GM18870 (cell line): ENCODE measurements at regions not wholly inside any gene's neighbourhood (a gene's known extent, or its start where the extent isn't known, plus 50 kb on each side); places are given as distances from the start of the nearest gene placed in this dataset.

ENCODE experiments used
- ATAC-seq: cut with Tn5 transposase; IDR thresholded peaks from one replicate; pipeline ENCODE4 v1.9.1; 2021; ENCODE audit warnings: moderate library complexity; ENCODE audit not compliant: unreplicated experiment

DNA sequence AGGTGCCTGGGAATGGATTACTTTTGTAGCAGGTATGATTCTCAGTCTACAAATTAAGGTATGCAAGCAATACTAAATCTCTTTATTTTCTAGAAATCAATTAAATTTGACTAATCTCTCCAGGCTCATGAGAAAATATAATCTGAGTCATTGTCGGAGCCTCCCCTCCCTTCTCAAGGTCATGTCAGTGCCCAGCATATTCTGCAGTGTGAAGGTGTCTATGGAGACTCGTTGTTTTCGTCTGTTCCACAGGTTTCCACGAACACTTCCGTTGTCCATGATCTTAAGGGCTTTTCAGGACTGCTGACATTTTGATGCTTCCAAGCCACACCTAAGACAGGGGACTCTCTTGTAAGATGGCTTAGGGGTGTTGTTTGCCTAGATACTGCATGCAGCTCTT, 56.6 kb upstream of the SCOC start:
- no peak for ATAC-seq

DNA sequence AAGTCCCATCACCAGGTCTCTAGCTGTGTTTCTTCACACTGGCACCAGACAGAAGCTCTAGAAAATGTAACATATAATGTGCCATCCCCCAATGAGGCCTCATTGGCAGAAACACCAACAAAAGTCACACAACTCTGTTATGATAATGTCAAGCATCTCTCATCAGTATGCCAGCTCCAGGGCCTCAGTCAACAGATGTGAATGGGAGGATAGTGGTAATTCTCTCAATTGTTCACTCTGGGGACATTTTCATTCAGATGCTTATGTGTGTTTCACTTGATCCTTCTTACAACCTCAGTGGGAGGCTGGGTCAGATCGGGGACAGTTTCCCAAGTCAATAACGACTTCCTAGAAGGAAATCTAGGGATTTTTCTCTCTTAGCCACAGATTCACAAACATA, 57.5 kb upstream of the SCOC start:
- no peak for ATAC-seq

DNA sequence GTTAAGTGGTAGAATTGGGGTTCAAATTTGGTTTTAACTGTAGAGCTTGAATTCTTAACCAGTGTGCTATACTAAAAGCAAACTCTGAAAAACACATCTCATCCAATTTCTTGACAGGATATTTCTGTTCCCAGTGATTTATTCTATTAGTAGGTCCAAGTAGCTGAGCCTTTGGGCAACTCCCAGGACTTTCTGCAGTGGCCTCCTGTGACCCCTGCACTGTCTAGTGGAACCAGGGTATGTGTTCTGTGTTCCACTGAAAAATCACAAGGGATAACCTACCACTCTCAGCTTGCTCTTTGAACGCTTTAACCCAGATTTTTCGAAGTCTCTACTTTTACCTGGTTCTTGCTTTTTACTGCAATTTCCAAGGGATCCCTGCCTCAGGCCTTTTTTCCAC, 58.0 kb upstream of the SCOC start:
- no peak for ATAC-seq

DNA sequence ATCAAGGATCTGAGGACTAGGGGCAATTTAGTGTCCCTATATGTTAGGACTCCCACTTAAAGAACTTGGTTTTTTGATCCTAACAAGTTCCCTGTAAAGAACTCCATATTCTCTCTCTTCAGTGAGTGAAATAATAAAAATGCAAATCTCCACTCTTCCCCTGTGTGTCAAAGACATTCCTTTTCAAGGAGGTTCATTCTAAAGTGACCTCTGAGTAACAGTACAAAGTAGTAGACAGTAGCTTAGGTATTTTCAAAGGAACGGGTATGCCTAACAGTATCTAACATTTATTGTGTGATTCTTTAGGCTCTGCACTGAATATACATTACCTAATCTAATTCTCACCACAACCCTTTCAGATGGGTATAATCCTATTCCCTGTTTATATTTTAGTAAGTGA, 58.4 kb upstream of the SCOC start:
- ATAC-seq, result no peak

DNA sequence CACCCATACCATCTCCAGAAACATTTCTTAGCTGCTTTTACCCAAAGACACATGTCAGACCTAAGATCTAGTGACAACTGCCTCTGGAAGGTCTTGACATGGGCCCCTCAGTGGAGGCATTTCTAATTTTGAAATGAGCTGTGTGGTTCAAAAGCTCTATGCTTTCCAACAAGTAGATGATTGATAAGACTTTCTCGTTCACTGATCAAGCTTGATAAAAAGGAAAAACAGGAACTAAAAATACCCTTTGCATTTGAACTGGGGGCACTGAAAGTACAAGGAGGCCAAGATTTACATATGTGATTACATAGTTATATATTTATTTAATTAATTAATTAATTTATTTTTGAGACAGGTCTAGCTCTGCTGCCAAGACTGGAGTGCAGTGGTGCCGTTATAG, 61.3 kb upstream of the SCOC start:
- no peak for ATAC-seq

DNA sequence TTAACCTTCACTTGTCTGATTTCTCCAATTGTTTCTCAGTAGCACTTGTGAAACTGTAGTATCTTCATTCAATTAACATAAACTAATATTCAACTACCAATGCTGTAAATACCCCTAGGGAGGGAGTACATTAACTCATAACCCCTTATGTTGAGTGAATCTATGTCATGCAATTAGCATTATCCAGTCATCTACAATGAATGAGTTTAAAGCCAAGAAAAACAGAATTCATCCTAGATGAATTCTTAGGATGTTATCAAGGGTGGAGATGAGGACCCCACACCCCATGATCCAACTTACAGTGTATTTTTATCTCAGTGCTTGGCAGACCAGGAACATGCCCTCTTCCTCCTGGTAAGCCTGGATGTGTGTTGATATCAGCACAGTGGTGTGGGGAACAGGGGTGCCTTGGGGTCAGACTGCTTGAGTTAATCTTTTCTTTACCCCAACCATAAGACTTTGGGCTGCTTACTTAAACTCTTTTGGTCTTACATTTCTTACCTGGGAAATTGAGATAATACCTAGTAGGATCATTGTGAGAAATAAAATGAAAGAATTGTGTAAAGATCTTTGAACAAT, 62.1 kb upstream of the SCOC start:
- ATAC-seq, result no peak

DNA sequence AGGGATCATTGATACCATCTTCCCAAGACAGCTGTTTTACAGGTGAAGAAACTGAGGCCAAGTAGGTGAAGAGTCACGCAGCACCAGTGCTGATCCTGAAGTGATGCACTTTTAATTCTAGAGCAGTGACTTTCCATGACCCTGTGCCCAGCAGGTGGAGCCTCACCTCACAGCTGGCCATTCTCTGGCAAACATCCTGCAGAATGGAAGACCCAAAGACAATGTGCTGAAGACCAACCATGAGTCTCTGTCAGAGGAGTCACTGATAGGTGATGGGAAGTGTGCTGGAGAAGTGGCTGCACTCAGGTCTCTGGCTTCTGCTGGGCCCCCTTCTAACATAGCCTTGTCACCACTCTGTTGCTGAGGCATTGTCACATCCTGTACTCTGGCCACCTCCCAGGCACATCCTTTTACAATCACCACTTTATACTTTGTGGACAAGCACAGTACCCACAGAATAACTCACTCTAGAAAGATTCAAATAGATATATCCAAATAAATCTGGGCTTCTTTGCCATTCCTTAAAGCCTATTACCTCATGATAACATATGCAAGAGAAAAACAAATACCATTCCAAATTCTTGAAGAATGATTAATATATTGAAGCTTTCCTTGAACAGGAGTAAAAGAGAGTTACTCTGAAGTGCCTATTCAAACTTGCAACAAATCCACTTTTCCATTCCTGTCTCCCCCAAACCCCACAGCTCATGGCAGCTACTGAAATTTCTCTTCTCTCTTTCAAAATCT, 64.1 kb upstream of the SCOC start:
- no peak for ATAC-seq

DNA sequence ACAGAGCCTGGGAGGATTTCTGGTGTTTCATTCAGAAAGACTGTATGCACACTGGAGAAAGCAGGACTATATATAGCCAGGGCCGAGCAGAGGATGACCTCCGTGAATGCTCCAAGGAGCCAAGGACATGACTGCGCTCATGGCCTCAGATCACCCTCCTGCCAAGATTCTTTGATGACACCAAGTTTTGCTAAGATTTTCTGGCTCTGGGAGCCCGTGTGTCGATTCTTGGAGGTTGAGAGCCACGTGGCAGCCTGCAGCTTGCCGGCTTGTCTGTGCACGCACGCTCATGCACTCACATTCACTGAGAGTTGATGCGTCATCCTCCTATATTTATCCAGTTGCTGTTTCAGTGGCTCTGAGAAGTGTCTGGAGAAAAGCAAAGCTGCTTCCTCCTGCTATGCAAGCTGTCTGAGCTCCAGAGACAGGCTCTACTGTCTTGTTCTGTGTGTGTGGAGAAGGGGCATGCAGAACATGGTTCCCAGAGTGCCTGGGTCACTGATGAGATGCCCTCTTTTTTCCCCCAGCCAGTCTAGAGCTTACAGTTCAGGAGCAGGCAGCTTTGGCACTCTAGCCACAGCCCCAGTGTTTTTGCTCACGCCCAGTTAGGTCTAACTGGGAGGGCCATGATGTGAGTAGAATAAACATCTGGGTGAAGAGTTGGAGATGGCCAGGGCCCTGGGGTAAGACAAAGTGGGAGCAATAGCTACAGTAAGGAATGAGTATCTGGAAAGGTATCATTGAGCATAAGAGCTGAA, 64.9 kb upstream of the SCOC start:
- no peak for ATAC-seq

DNA sequence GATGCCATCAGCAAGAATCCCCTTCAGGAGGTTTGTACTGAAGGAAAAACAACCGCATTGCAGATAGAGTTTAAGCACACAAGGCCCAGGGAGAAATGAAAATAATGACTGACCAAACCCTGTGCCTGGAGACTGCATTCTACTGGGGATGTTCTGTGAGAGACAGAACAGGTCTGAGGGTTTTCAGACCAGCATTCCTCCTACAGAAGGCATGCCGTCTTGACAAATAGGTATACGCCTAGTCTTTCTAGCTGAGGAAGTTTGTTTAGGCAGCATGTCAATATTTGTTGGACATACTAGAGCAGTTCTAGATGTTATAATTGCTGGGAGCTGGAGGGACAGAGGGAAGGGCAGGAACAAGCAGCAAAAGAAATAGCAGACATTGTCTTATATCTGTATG, 68.4 kb upstream of the SCOC start:
- ATAC-seq, result no peak

DNA sequence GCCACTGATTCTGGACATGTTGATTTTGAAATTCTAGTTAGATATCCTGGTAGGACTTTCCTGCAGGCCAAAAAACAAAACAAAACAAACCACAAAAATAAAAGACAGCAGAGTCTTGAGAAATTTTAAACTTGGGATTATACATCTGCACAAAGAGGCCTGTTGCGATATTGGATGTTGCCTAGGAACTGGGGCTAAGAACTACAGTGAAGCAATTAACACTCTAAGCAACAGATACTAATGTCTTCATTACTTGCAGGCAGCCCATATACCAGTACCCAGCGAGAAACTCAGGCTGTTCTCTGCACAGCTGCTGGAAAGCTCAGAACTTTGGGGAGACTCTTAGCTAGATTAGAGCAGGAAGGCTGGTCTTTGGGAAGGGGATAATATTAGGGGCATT, 69.1 kb upstream of the SCOC start:
- no peak for ATAC-seq

DNA sequence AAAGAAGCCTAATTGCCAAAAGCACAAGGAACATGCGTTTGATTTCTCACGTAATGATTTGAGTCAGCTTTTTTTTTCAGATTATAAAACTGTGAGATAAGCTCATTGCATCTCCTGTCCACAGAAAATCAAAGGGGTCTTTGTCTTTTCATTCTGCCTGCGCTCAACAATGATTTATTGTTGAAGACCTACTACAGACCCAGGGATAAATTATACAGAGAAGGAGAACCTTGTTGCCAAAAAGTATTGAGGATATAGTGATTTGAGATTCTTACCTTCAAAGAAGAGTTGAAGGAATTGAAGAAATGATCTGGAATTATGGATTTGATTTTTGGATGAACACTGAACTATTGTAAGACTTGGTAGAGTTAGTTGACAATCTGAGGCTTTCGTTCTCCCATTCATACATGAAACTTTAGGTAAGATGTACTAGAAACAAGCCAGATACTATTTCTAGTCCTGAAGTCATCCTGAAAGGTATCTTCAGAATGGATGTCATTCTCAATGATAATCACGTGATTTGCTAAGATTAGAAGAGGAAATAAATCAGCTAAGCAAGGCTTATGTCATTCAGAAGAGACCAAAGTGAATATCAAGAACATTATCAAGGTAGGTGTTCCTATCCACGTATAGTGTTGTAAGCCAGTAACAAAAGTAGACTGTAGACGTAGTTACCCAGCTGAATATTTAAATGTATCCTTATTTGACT, 71.1 kb upstream of the SCOC start:
- no peak for ATAC-seq

DNA sequence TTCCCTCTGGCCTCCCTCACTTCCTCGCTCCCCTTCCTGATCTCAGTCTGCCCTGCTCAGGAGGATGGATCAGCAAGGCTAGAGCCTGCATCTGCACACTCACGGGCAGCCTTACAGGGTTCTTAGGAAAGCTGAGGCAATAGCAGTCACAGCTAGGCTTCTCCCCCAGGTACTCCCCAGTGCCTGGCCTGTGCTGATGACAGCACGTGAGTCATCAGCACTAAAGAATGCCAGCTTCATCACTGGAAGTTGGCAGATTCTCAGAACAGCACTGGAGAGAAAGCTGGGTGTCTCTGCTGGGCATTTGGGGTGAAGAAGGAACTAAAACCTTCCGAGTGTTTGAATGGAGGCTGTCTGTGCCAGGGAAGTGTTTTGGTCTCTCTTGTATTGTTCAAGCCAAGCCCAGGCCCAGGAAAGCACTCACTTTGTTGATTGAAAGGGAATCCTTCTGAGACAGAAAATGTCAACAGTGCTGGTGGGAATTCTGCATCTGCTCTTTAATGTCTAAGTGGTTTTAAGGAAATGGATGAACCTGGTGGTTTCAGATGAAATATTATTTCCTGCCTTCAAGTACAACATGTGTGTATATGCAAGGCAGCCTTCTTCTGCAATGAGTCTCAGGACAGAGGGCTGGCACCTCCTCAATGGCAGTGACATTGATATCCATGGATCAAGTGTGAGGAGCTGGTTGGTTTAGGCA, 73.0 kb upstream of the SCOC start:
- ATAC-seq, result no peak

DNA sequence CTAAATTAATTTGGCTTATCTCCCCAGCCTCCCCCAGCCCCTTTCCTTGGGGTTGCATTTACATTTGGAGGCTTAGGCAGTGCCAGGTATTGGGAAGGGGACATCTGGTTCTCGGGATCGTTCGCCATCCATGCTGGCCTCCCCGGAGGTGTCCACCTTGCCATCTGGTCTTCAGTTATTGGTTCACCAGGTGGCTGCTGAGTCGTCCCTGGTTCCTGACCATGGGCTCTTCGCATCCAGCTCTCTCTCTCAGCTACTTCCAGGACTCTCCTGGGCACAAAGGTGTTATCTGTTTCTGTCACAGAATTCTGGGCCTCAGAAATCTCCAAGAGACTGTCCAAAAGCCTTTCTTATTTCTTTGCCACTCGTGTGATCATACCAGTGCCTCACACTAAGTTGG, 75.4 kb upstream of the SCOC start:
- no peak for ATAC-seq

DNA sequence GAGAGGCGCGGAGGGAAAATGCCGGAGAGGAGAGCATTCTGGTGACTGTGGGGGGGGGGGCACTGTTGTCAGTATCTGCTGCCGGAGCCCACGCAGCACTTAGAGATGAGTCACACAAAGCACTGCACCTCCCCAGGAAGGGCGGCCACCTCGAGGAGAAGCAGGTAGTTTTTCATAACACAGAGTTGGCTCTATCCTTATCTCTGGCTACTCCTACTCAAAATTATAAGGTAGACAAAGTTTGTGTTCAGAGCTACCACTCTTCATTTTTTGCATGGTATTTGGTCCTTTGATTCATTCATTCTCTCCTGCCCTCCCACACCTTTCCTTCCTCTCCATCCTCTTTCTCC, 76.2 kb upstream of the SCOC start:
- ATAC-seq, result no peak

DNA sequence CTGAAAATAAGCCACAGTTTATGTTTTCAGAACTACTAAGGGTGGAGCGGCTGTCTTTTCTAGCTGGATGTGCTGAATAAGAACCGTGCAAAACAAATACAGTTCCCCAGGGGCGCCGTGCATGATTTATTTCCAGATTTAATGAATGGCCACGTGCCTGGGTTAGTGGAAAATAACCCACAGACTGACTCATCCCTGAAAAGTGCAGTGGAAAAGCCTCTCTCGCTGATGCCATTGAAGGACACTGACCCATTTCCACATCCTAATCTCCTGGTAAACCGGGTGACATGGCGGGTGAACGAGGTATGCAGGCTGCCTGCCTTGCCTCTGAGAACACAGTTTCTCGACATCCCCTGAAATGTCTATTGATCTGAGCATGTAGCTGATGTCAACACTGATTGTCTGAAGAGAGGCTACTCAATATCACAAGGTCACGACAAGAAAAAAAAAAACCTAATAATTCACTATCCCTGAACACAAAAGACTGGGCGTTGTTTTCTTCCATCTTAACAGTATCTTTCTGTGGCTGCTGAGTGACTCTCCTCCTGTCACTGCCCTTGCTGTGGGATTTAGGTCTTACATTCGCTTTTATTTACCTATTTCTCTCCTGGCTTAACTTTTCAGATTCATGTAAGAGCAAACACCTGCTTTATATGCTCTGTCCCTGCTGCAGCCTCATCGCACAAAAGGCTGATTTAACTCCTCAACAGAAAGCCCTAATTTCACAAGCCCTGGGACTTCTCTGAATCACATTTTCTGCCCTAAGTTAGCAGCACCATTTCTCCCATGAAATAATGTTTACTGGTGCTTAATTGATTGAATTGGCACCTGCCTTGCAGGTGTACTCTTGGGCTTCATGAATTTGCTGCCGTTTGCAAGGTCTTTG, 76.9 kb upstream of the SCOC start:
- no peak for ATAC-seq

DNA sequence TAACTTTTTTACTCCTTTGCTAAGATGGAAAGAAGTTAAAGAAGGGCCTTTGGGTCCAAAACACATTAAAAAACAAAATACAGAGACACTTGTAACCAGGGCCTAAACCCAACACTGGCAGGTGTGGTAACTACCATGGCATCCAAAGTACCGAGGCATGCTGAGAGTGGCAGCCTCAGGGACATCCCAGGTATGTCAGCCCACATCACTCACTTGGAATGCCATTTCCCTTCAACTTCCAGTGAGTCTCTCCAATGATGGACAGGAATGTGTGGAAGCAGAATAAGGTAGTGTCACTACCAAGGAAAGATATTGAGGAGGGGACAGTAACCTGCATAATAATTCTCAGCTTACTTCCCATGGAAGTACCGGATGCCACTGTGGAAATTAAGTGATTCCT, 79.5 kb upstream of the SCOC start:
- no peak for ATAC-seq

DNA sequence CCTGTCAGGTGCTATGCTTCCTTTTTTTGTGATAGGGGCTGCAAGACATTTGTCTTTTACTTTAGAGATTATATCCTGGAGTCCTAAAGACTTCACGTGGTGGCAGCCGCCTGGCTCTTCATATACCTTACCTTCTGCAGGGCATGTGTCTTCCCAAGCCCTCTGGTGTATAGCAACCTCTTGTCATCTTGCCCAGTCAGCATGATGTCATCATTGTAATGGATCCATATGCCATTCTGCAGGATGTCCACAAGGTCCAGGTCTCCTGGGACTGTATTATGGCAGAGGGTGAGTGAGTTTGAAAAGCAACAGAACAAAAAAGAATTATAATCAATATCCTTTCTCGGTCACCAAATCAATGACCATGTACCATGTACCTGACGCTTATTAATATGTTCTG, 82.2 kb upstream of the SCOC start:
- ATAC-seq, result no peak

DNA sequence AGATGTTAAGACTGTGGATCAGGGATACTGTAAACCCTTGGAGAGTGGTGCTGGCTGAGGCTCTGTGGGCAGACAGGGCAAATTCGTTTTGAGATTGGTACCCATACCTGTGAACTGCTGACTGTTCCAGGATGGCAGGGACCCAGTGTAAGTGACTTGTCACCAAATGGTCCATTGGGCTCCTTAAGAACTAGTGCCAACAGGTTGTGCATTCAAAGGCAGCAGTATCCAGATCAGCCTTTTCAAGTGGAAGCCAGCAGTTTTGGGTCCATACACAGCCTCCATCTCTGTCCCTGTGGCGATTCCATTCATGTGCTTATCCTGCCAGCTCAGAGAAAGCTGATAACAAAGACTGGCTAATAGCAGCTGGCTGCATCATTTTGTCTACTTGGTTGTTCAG, 84.0 kb upstream of the SCOC start:
- no peak for ATAC-seq

DNA sequence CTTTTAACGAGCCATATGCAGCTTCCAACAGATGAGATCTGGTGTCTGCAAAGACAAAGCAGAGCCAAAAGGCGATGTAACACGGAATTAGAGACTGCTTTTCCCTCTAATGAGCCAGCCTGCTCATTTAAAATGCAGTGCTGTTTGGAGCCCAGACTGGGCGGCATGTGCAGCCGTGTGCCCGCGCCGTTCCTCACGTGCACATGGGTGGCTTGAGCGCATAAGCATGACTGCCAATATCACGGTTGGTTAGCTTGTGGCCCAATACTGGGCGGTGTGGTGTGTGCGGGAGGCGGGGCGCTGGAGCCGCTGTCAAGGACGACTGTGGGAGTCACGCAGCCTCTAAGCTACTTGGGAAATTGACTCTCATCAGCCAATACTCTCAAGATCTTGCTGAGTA, 87.0 kb upstream of the SCOC start:
- no peak for ATAC-seq

DNA sequence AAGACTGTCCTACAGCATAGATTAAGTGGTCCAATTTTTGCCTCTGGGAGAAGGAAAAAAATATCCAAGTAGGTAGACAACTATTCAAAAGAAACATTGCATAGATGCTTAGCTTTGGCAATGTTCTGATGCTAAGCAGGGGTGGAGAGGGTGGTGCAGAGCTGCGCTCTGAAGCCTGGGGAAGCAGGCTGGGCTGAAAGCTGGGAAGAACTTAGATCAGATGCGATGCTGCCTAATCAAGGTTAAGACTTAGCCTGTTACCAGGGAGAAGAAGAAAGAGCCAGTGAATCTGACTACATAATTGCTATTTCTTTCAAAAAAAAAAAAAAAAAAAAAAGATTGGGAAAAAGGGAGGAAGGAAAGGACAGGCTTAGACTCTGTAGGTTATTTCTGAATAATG, 89.0 kb upstream of the SCOC start:
- no peak for ATAC-seq
